ENCODE measurements at regions not wholly inside any gene's neighbourhood (a gene's known extent, or its start where the extent isn't known, plus 50 kb on each side); places are given as distances from the start of the nearest gene placed in this dataset.
A peak's percentile ranks its signal among the peaks of the same experiment; 100 is the strongest.

DNA sequence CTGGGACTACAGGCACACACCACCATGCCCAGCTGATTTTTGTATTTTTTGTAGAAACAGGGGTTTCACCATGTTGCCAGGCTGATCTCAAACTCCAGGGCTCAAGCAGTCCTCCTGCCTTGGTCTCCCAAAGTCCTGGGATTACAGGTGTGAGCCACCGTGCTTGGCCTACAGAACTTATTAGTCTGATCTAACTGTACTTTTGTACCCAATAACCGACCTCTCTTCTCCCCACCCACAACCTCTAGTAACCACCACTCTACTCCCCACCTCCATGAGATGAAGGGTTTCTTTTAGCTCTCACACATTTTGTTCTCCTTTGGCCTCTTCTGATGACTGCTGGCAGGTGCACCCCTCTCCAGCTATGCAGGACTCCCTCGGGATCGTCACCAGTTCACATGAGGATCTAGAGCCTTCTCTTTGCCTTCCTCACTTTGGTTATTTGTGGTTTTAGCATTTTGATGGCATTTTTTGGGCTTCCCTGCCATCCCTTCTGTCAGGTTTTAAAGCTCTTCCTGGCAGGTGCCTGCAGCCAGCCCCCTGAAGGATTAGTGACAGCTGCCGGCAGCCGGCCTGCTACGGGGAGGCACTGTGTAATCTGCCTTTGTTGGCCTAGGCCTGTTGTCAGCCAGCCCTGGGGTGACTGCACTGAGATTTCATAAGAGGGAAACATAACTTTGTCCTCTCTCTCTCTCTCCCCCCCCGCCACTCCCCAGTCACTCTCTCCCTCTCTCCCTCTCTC lies 99.8 kb upstream of the ATP1A1 start (continued):
- TF ChIP-seq, protein P1, sequence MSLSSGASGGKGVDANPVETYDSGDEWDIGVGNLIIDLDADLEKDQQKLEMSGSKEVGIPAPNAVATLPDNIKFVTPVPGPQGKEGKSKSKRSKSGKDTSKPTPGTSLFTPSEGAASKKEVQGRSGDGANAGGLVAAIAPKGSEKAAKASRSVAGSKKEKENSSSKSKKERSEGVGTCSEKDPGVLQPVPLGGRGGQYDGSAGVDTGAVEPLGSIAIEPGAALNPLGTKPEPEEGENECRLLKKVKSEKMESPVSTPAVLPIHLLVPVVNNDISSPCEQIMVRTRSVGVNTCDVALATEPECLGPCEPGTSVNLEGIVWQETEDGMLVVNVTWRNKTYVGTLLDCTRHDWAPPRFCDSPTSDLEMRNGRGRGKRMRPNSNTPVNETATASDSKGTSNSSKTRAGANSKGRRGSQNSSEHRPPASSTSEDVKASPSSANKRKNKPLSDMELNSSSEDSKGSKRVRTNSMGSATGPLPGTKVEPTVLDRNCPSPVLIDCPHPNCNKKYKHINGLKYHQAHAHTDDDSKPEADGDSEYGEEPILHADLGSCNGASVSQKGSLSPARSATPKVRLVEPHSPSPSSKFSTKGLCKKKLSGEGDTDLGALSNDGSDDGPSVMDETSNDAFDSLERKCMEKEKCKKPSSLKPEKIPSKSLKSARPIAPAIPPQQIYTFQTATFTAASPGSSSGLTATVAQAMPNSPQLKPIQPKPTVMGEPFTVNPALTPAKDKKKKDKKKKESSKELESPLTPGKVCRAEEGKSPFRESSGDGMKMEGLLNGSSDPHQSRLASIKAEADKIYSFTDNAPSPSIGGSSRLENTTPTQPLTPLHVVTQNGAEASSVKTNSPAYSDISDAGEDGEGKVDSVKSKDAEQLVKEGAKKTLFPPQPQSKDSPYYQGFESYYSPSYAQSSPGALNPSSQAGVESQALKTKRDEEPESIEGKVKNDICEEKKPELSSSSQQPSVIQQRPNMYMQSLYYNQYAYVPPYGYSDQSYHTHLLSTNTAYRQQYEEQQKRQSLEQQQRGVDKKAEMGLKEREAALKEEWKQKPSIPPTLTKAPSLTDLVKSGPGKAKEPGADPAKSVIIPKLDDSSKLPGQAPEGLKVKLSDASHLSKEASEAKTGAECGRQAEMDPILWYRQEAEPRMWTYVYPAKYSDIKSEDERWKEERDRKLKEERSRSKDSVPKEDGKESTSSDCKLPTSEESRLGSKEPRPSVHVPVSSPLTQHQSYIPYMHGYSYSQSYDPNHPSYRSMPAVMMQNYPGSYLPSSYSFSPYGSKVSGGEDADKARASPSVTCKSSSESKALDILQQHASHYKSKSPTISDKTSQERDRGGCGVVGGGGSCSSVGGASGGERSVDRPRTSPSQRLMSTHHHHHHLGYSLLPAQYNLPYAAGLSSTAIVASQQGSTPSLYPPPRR (CRISPR knock-in tag; IDR thresholded peaks at IDR 0.05; ENCODE audit: borderline replicate concordance) = peak; percentile 35; the same call in 1 of the 2 replicates
- TF ChIP-seq, protein P2, sequence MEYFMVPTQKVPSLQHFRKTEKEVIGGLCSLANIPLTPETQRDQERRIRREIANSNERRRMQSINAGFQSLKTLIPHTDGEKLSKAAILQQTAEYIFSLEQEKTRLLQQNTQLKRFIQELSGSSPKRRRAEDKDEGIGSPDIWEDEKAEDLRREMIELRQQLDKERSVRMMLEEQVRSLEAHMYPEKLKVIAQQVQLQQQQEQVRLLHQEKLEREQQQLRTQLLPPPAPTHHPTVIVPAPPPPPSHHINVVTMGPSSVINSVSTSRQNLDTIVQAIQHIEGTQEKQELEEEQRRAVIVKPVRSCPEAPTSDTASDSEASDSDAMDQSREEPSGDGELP (IDR thresholded peaks at IDR 0.05; ENCODE audit: borderline replicate concordance, low read depth) = peak; percentile 48; the same call in 1 of the 2 replicates
- 0 out of 2 replicates have a peak, but pooled peaks have one; percentile 18 for TF ChIP-seq RXRA (CRISPR knock-in tag; IDR thresholded peaks at IDR 0.05)
- no peak for TF ChIP-seq SP5 (CRISPR knock-in tag; IDR thresholded peaks at IDR 0.05; ENCODE audit: borderline replicate concordance, low read depth)
- TF ChIP-seq PHF21A (CRISPR knock-in tag; IDR thresholded peaks at IDR 0.05) = peak; percentile 66; the same call in 1 of the 2 replicates
- TF ChIP-seq, protein P3, sequence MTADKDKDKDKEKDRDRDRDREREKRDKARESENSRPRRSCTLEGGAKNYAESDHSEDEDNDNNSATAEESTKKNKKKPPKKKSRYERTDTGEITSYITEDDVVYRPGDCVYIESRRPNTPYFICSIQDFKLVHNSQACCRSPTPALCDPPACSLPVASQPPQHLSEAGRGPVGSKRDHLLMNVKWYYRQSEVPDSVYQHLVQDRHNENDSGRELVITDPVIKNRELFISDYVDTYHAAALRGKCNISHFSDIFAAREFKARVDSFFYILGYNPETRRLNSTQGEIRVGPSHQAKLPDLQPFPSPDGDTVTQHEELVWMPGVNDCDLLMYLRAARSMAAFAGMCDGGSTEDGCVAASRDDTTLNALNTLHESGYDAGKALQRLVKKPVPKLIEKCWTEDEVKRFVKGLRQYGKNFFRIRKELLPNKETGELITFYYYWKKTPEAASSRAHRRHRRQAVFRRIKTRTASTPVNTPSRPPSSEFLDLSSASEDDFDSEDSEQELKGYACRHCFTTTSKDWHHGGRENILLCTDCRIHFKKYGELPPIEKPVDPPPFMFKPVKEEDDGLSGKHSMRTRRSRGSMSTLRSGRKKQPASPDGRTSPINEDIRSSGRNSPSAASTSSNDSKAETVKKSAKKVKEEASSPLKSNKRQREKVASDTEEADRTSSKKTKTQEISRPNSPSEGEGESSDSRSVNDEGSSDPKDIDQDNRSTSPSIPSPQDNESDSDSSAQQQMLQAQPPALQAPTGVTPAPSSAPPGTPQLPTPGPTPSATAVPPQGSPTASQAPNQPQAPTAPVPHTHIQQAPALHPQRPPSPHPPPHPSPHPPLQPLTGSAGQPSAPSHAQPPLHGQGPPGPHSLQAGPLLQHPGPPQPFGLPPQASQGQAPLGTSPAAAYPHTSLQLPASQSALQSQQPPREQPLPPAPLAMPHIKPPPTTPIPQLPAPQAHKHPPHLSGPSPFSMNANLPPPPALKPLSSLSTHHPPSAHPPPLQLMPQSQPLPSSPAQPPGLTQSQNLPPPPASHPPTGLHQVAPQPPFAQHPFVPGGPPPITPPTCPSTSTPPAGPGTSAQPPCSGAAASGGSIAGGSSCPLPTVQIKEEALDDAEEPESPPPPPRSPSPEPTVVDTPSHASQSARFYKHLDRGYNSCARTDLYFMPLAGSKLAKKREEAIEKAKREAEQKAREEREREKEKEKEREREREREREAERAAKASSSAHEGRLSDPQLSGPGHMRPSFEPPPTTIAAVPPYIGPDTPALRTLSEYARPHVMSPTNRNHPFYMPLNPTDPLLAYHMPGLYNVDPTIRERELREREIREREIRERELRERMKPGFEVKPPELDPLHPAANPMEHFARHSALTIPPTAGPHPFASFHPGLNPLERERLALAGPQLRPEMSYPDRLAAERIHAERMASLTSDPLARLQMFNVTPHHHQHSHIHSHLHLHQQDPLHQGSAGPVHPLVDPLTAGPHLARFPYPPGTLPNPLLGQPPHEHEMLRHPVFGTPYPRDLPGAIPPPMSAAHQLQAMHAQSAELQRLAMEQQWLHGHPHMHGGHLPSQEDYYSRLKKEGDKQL (CRISPR knock-in tag; IDR thresholded peaks at IDR 0.05; ENCODE audit: low read depth) = 0 out of 2 replicates have a peak, but pooled peaks have one; percentile 11
- no peak for TF ChIP-seq FOXK2 (IDR thresholded peaks at IDR 0.05)
- TF ChIP-seq FOSL2 (CRISPR knock-in tag; IDR thresholded peaks at IDR 0.05) = peak; percentile 38; the same call in 1 of the 2 replicates
- TF ChIP-seq SP4 (CRISPR knock-in tag; IDR thresholded peaks at IDR 0.05) = 0 out of 2 replicates have a peak, but pooled peaks have one; percentile 21
- peak; percentile 14; the same call in 1 of the 2 replicates for TF ChIP-seq CEBPB (IDR thresholded peaks at IDR 0.05; ENCODE audit: borderline replicate concordance, low read depth, low read length)
- peak; percentile 42; the same call in 1 of the 2 replicates for TF ChIP-seq ZNF205 (CRISPR knock-in tag; IDR thresholded peaks at IDR 0.05)
- peak; percentile 42; the same call in 1 of the 2 replicates for TF ChIP-seq FOXK1 (CRISPR knock-in tag; IDR thresholded peaks at IDR 0.05; ENCODE audit: borderline replicate concordance, low read depth)
- TF ChIP-seq SMAD3 (CRISPR knock-in tag; IDR thresholded peaks at IDR 0.05) = 0 out of 2 replicates have a peak, but pooled peaks have one; percentile 23
- peak; percentile 91 for TF ChIP-seq ZNF264 (CRISPR knock-in tag; IDR thresholded peaks at IDR 0.05)
- TF ChIP-seq NCOR1 (IDR thresholded peaks at IDR 0.05; ENCODE audit: borderline replicate concordance, low read length) = no peak
- TF ChIP-seq MED1 (CRISPR knock-in tag; IDR thresholded peaks at IDR 0.05) = 0 out of 2 replicates have a peak, but pooled peaks have one; percentile 27
- peak; percentile 89 for TF ChIP-seq ZFX (CRISPR knock-in tag; IDR thresholded peaks at IDR 0.05; ENCODE audit: low read depth)
- no peak for TF ChIP-seq ARNTL (CRISPR knock-in tag; IDR thresholded peaks at IDR 0.05)
- 0 out of 2 replicates have a peak, but pooled peaks have one; percentile 33 for TF ChIP-seq FOXA3 (CRISPR knock-in tag; IDR thresholded peaks at IDR 0.05)
- no peak for TF ChIP-seq AKAP8 (CRISPR knock-in tag; IDR thresholded peaks at IDR 0.05)
